ENCODE measurements at regions not wholly inside any gene's neighbourhood (a gene's known extent, or its start where the extent isn't known, plus 50 kb on each side); places are given as distances from the start of the nearest gene placed in this dataset.

DNA sequence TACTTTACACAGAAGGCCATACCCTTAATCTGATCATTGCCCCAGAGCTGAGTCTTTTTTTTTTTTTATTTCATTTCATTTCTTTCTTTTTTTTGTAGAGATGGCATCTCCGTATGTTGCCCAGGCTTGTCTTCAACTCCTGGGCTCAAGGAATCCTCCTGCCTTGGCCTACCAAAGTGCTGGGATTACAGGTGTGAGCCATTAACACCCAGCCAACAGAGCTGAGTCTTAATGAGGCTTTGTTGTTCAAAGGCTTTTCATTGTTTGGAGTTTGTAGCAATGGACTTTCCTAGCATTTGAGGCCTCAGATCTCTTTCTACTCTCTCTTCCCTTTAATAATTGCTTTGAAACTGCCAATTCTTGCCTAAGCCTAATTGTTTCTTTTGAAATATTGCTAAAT, 176.5 kb upstream of the FBN2 start:
- ChIA-PET POLR2A (no interaction called here), CTCF (no interaction called here)
- DNase-seq (ENCODE audit: low read depth, low spot score) (no peak), FAIRE-seq (no peak)
- BruUV-seq (replicated peaks), result no TSS peak
- Histone ChIP-seq H3K4me2 (ENCODE audit: insufficient read depth, low read length) (no peak overlapping the region), H3K27ac (ENCODE audit: insufficient read depth, low read depth, low read length) (no peak overlapping the region), H4K20me1 (replicated peaks; ENCODE audit: control insufficient read depth, extremely low read depth, insufficient read depth, low read length) (no peaks in the 10 kb centered on the region), H2AFZ (ENCODE audit: low read depth, low read length) (no peak overlapping the region), H3K36me3 (ENCODE audit: control insufficient read depth in 2 of 2, extremely low read depth in 1 of 2, insufficient read depth in 2 of 2, low read length in 2 of 2) (no peaks in the 10 kb centered on the region), H3K4me3 (replicated peaks in 1 of 3; ENCODE audit: insufficient read depth in 1 of 3, low read depth in 1 of 3, low read length in 3 of 3) (no peak overlapping the region), H3K4me1 (ENCODE audit: control insufficient read depth, extremely low read depth, insufficient read depth, low read length) (no peaks in the 10 kb centered on the region), H3K27me3 (ENCODE audit: control insufficient read depth in 2 of 2, insufficient read depth in 2 of 2, low read length in 2 of 2) (no peaks in the 10 kb centered on the region), H3K79me2 (ENCODE audit: control insufficient read depth, insufficient read depth, low read length) (no peaks in the 10 kb centered on the region), H3K9ac (replicated peaks; ENCODE audit: extremely low read depth, insufficient read depth, low read length) (no peak overlapping the region), H3K9me3 (replicated peaks; ENCODE audit: control insufficient read depth, insufficient read depth, low read length) (no peaks in the 10 kb centered on the region), H3K9me1 (replicated peaks; ENCODE audit: control insufficient read depth, extremely low read depth, insufficient read depth, low read length) (no peaks in the 10 kb centered on the region)
- intact Hi-C loops (cut with micrococcal nuclease), result no loop called here
- TF ChIP-seq MYC (IDR thresholded peaks at IDR 0.05; ENCODE audit: low read depth, low read length) (no peak), GATA2 (IDR thresholded peaks at IDR 0.05; ENCODE audit: insufficient read depth, insufficient read length, low read depth, low read length) (no peak), POLR2AphosphoS5 (IDR thresholded peaks at IDR 0.05; ENCODE audit: insufficient read depth, low read depth, low read length) (no peak), JUN (IDR thresholded peaks at IDR 0.05; ENCODE audit: borderline replicate concordance, insufficient read depth, insufficient read length, low read depth) (no peak), FOS (IDR thresholded peaks at IDR 0.05; ENCODE audit: borderline replicate concordance, insufficient read depth, low read length) (no peak), EZH2 (IDR thresholded peaks at IDR 0.05; ENCODE audit: borderline replicate concordance, low read depth, low read length, severe bottlenecking) (no peak), POLR2A (IDR thresholded peaks at IDR 0.05; ENCODE audit: low read depth, low read length) (no peak)
- TF ChIP-seq, protein P1, sequence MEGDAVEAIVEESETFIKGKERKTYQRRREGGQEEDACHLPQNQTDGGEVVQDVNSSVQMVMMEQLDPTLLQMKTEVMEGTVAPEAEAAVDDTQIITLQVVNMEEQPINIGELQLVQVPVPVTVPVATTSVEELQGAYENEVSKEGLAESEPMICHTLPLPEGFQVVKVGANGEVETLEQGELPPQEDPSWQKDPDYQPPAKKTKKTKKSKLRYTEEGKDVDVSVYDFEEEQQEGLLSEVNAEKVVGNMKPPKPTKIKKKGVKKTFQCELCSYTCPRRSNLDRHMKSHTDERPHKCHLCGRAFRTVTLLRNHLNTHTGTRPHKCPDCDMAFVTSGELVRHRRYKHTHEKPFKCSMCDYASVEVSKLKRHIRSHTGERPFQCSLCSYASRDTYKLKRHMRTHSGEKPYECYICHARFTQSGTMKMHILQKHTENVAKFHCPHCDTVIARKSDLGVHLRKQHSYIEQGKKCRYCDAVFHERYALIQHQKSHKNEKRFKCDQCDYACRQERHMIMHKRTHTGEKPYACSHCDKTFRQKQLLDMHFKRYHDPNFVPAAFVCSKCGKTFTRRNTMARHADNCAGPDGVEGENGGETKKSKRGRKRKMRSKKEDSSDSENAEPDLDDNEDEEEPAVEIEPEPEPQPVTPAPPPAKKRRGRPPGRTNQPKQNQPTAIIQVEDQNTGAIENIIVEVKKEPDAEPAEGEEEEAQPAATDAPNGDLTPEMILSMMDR (IDR thresholded peaks at IDR 0.05; ENCODE audit: extremely low read depth in 1 of 2, insufficient read depth in 1 of 2, low read depth in 1 of 2, low read length in 2 of 2), result no peak
- TF ChIP-seq, protein P2, sequence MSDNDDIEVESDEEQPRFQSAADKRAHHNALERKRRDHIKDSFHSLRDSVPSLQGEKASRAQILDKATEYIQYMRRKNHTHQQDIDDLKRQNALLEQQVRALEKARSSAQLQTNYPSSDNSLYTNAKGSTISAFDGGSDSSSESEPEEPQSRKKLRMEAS (IDR thresholded peaks at IDR 0.05; ENCODE audit: insufficient read depth, insufficient read length), result no peak
- dilution Hi-C loops (cut with MboI; ENCODE audit: extremely low pct_ligation_motif_present, low sequenced_read_pairs), result no loop called here

All from endothelial cell of umbilical vein (primary cell).